Subcutaneous abdominal adipose tissue (tissue), 5 donors: ENCODE measurements at regions not wholly inside any gene's neighbourhood (a gene's known extent, or its start where the extent isn't known, plus 50 kb on each side); places are given as distances from the start of the nearest gene placed in this dataset.

ENCODE experiments used
- H3K27ac ChIP-seq: one replicate; pipeline ENCODE4 v1.7.0; 2013; ENCODE audit warnings: low read depth, mild to moderate bottlenecking, inconsistent platforms, low read length, moderate library complexity
- H3K27me3 ChIP-seq, 5 donors: one replicate each; pipeline ENCODE4 v1.7.0; 2013; ENCODE audit warnings: low read length in 5 of 5, inconsistent platforms in 1 of 5; ENCODE audit not compliant: control insufficient read depth in 5 of 5, insufficient read depth in 4 of 5
- H3K36me3 ChIP-seq, 5 donors: one replicate each; pipeline ENCODE4 v1.7.0; 2013; ENCODE audit warnings: low read length in 5 of 5; ENCODE audit not compliant: control insufficient read depth in 5 of 5, insufficient read depth in 5 of 5
- H3K4me1 ChIP-seq, 5 donors: one replicate each; pipeline ENCODE4 v1.7.0; 2013; ENCODE audit warnings: low read length in 5 of 5, mild to moderate bottlenecking in 3 of 5, moderate library complexity in 1 of 5; ENCODE audit not compliant: control insufficient read depth in 5 of 5, insufficient read depth in 5 of 5
- H3K4me3 ChIP-seq, 5 donors: one replicate each; pipeline ENCODE4 v1.7.0; 2013; ENCODE audit warnings: low read length in 5 of 5, low read depth in 1 of 5
- H3K9ac ChIP-seq, 5 donors: one replicate each; pipeline ENCODE4 v1.7.0; 2013; ENCODE audit warnings: low read length in 5 of 5, mild to moderate bottlenecking in 4 of 5, moderate library complexity in 3 of 5
- H3K9me3 ChIP-seq, 5 donors: one replicate each; pipeline ENCODE4 v1.7.0; 2013; ENCODE audit warnings: low read length in 5 of 5; ENCODE audit not compliant: control insufficient read depth in 5 of 5
- donor health status: healthy.
- donor health status: healthy.
- donor health status: healthy.
- donor health status: healthy.
- donor health status: healthy.

- Histone ChIP-seq H3K27me3 (peaks cover 0 to 5% (median 0%) of the 10 kb centered on the region in 5 donors), H3K9ac (no peak overlapping the region), H3K4me3 (no peak overlapping the region), H3K27ac (no peak overlapping the region), H3K4me1 (no peaks in the 10 kb centered on the region), H3K9me3 (no peaks in the 10 kb centered on the region), H3K36me3 (no peaks in the 10 kb centered on the region)
These were observed 334.4 kb downstream of the CMPK2 start for GRCh38 chr2:6531304-6531703.

- no peaks in the 10 kb centered on the region for H3K36me3 ChIP-seq
- H3K9me3 ChIP-seq: no peaks in the 10 kb centered on the region
- H3K27ac ChIP-seq: no peak overlapping the region
- H3K27me3 ChIP-seq: peaks cover 0 to 5% (median 0%) of the 10 kb centered on the region in 5 donors
- H3K4me1 ChIP-seq: no peaks in the 10 kb centered on the region
- H3K9ac ChIP-seq: no peak overlapping the region
- no peak overlapping the region for H3K4me3 ChIP-seq
These were observed 330.1 kb downstream of the CMPK2 start for GRCh38 chr2:6535572-6535971.

- Histone ChIP-seq H3K27ac (no peak overlapping the region), H3K4me1 (peaks cover 0 to 12% (median 0%) of the 10 kb centered on the region in 5 donors), H3K9me3 (no peaks in the 10 kb centered on the region), H3K27me3 (peaks cover 0 to 5% (median 0%) of the 10 kb centered on the region in 5 donors), H3K4me3 (no peak overlapping the region), H3K9ac (no peak overlapping the region), H3K36me3 (no peaks in the 10 kb centered on the region)
These were observed 327.1 kb downstream of the CMPK2 start for GRCh38 chr2:6538607-6539006.

GRCh38 chr2:6545336-6545735 lies 320.4 kb downstream of the CMPK2 start:
- Histone ChIP-seq H3K36me3 (no peaks in the 10 kb centered on the region), H3K9me3 (peaks cover 0 to 3% (median 0%) of the 10 kb centered on the region in 5 donors), H3K4me1 (peaks cover 0 to 12% (median 0%) of the 10 kb centered on the region in 5 donors), H3K9ac (no peak overlapping the region), H3K4me3 (no peak overlapping the region), H3K27me3 (no peaks in the 10 kb centered on the region), H3K27ac (no peak overlapping the region)

GRCh38 chr2:6545795-6546194 lies 319.9 kb downstream of the CMPK2 start:
- peaks cover 0 to 12% (median 0%) of the 10 kb centered on the region in 5 donors for H3K4me1 ChIP-seq
- no peak overlapping the region for H3K27ac ChIP-seq
- no peak overlapping the region for H3K4me3 ChIP-seq
- H3K9me3 ChIP-seq: peaks cover 0 to 3% (median 0%) of the 10 kb centered on the region in 5 donors
- H3K9ac ChIP-seq: no peak overlapping the region
- no peaks in the 10 kb centered on the region for H3K36me3 ChIP-seq
- no peaks in the 10 kb centered on the region for H3K27me3 ChIP-seq

GRCh38 chr2:6554466-6554865 lies 311.2 kb downstream of the CMPK2 start:
- no peaks in the 10 kb centered on the region for H3K36me3 ChIP-seq
- H3K9ac ChIP-seq: no peak overlapping the region
- H3K27me3 ChIP-seq: no peaks in the 10 kb centered on the region
- no peaks in the 10 kb centered on the region for H3K4me1 ChIP-seq
- H3K9me3 ChIP-seq: no peaks in the 10 kb centered on the region
- no peak overlapping the region for H3K27ac ChIP-seq
- no peak overlapping the region for H3K4me3 ChIP-seq

- Histone ChIP-seq H3K27me3 (no peaks in the 10 kb centered on the region), H3K4me3 (no peak overlapping the region), H3K9me3 (no peaks in the 10 kb centered on the region), H3K4me1 (no peaks in the 10 kb centered on the region), H3K36me3 (no peaks in the 10 kb centered on the region), H3K9ac (no peak overlapping the region), H3K27ac (no peak overlapping the region)
These were observed 309.0 kb downstream of the CMPK2 start for GRCh38 chr2:6556755-6557154.

GRCh38 chr2:6557737-6558136 lies 308.0 kb downstream of the CMPK2 start:
- H3K9me3 ChIP-seq: no peaks in the 10 kb centered on the region
- no peaks in the 10 kb centered on the region for H3K4me1 ChIP-seq
- H3K27me3 ChIP-seq: no peaks in the 10 kb centered on the region
- no peaks in the 10 kb centered on the region for H3K36me3 ChIP-seq
- H3K9ac ChIP-seq: no peak overlapping the region
- no peak overlapping the region for H3K4me3 ChIP-seq
- no peak overlapping the region for H3K27ac ChIP-seq

- Histone ChIP-seq H3K4me1 (no peaks in the 10 kb centered on the region), H3K27ac (no peak overlapping the region), H3K4me3 (no peak overlapping the region), H3K9ac (no peak overlapping the region), H3K9me3 (no peaks in the 10 kb centered on the region), H3K36me3 (no peaks in the 10 kb centered on the region), H3K27me3 (no peaks in the 10 kb centered on the region)
These were observed 302.9 kb downstream of the CMPK2 start for GRCh38 chr2:6562771-6563170.

GRCh38 chr2:6564326-6564725 lies 301.4 kb downstream of the CMPK2 start:
- no peaks in the 10 kb centered on the region for H3K27me3 ChIP-seq
- H3K4me1 ChIP-seq: no peaks in the 10 kb centered on the region
- no peaks in the 10 kb centered on the region for H3K36me3 ChIP-seq
- H3K9ac ChIP-seq: no peak overlapping the region
- no peak overlapping the region for H3K27ac ChIP-seq
- H3K4me3 ChIP-seq: no peak overlapping the region
- H3K9me3 ChIP-seq: no peaks in the 10 kb centered on the region

- Histone ChIP-seq H3K9me3 (no peaks in the 10 kb centered on the region), H3K9ac (no peak overlapping the region), H3K27me3 (no peaks in the 10 kb centered on the region), H3K27ac (no peak overlapping the region), H3K4me3 (no peak overlapping the region), H3K36me3 (no peaks in the 10 kb centered on the region), H3K4me1 (no peaks in the 10 kb centered on the region)
These were observed 291.6 kb downstream of the CMPK2 start for GRCh38 chr2:6574121-6574520.
